PC-3 (cell line): ENCODE measurements at regions not wholly inside any gene's neighbourhood (a gene's known extent, or its start where the extent isn't known, plus 50 kb on each side); places are given as distances from the start of the nearest gene placed in this dataset.
"Not testable (repeated sequence)": the region's sequence is repeated elsewhere in the genome, so short reads cannot be mapped to it uniquely, and the experiment has no call there.

Experiments used
- ATAC-seq: fragments of 200-7000 bp; cut with Tn5 transposase; 2 replicates; pipeline ENCODE4 v1.9.1; 2020; ENCODE audit warnings: mild to moderate bottlenecking, moderate library complexity
- BruUV-seq: library from RNA; stranded (reverse); fragments of 400-500 nt; replicated peaks from 2 replicates; lab custom pipeline; 2021; lab: Mats Ljungman, UMichigan
- CTCF ChIA-PET: fragments of 300-600 bp; sonication (Branson Sonifier 250); formaldehyde crosslinking; loops from one replicate; lab custom pipeline; 2022; ENCODE audit warnings: antibody characterized with exemption; lab: Charles Lee
- POLR2A ChIA-PET: fragments of 300-600 bp; sonication (Branson Sonifier 250); formaldehyde crosslinking; loops from one replicate; lab custom pipeline; 2022; ENCODE audit warnings: antibody characterized with exemption; ENCODE audit not compliant: unreplicated experiment; lab: Charles Lee
- DNase-seq: peaks from one replicate; pipeline ENCODE4 v3.0.0-alpha.2; 2015
- H2AFZ ChIP-seq: fragments of 300-600 bp; sonication (generic); 2 replicates; pipeline ENCODE4 v1.6.0; 2016; ENCODE audit warnings: antibody characterized with exemption, low read length
- H3F3A ChIP-seq: fragments of 300-600 bp; sonication (generic); one replicate; pipeline ENCODE4 v1.6.0; 2017; ENCODE audit warnings: antibody characterized with exemption, low read length, control low read depth, mild to moderate bottlenecking; ENCODE audit not compliant: unreplicated experiment
- H3K27ac ChIP-seq: fragments of 300-600 bp; sonication (generic); 2 replicates; pipeline ENCODE4 v1.5.1; 2016; ENCODE audit warnings: mild to moderate bottlenecking, low read length
- H3K27me3 ChIP-seq: fragments of 300-600 bp; sonication (generic); 2 replicates; pipeline ENCODE4 v1.6.1; 2016; ENCODE audit warnings: low read length, mixed read lengths
- H3K36me3 ChIP-seq: fragments of 300-600 bp; sonication (generic); 2 replicates; pipeline ENCODE4 v1.6.1; 2016; ENCODE audit warnings: low read depth, mixed run types, low read length, mixed read lengths
- H3K4me1 ChIP-seq: fragments of 300-600 bp; sonication (generic); 2 replicates; pipeline ENCODE4 v1.5.1; 2016; ENCODE audit warnings: low read length; ENCODE audit not compliant: insufficient read depth
- H3K4me2 ChIP-seq: fragments of 300-600 bp; sonication (generic); 2 replicates; pipeline ENCODE4 v1.6.0; 2016; ENCODE audit warnings: low read length
- H3K4me3 ChIP-seq: fragments of 300-600 bp; sonication (generic); 2 replicates; pipeline ENCODE4 v1.5.1; 2016; ENCODE audit warnings: mild to moderate bottlenecking, low read length, mixed read lengths
- H3K79me2 ChIP-seq: fragments of 300-600 bp; sonication (generic); 2 replicates; pipeline ENCODE4 v1.6.1; 2017; ENCODE audit warnings: low read length, mixed read lengths
- H3K9ac ChIP-seq: fragments of 300-600 bp; sonication (generic); 2 replicates; pipeline ENCODE4 v1.6.0; 2016; ENCODE audit warnings: mild to moderate bottlenecking, low read length
- H3K9me2 ChIP-seq: fragments of 300-600 bp; sonication (generic); replicated peaks from 2 replicates; pipeline ENCODE4 v1.6.1; 2016; ENCODE audit warnings: mixed run types, low read length, mixed read lengths
- H3K9me3 ChIP-seq: fragments of 300-600 bp; sonication (generic); 2 replicates; pipeline ENCODE4 v1.6.1; 2016; ENCODE audit warnings: low read length, mixed read lengths
- H4K20me1 ChIP-seq: fragments of 300-600 bp; sonication (generic); 2 replicates; pipeline ENCODE4 v1.6.1; 2016; ENCODE audit warnings: low read length, mixed read lengths
- CTCF ChIP-seq: fragments of 300-600 bp; sonication (generic); conservative IDR thresholded peaks from 2 replicates; pipeline ENCODE4 v1.5.1; 2017; ENCODE audit warnings: antibody characterized with exemption, low read depth, mild to moderate bottlenecking, low read length
- EZH2 ChIP-seq: fragments of 300-600 bp; sonication (generic); IDR thresholded peaks from one replicate; pipeline ENCODE4 v1.6.1; 2017; ENCODE audit warnings: antibody characterized with exemption, mild to moderate bottlenecking, low read length; ENCODE audit not compliant: unreplicated experiment
- EZH2phosphoT487 ChIP-seq: fragments of 300-600 bp; sonication (generic); IDR thresholded peaks from 2 replicates; pipeline ENCODE4 v1.6.1; 2018; ENCODE audit warnings: mild to moderate bottlenecking, antibody characterized with exemption, low read length, borderline replicate concordance
- intact Hi-C: fragments of 100-400 bp; cut with micrococcal nuclease; formaldehyde crosslinking; loops from 2 replicates; pipeline ENCODE4 v1.9.0; 2023

GRCh38 chrX:1904663-1905218 lies 289.9 kb downstream of the ASMT start:
- ChIA-PET POLR2A (no interaction called here), CTCF (no interaction called here)
- H3K4me1 ChIP-seq, result peaks cover 17% of the 10 kb centered on the region
- DNase-seq (no peak), ATAC-seq (no peak)
- no peaks in the 10 kb centered on the region for H3K27me3 ChIP-seq
- H3K27ac ChIP-seq, result no peak overlapping the region
- no peak overlapping the region for H3K4me3 ChIP-seq
- intact Hi-C loops, result no loop called here
- no peak overlapping the region for H2AFZ ChIP-seq
- no TSS peak for BruUV-seq
- TF ChIP-seq EZH2phosphoT487, result no peak
- TF ChIP-seq EZH2, result no peak
- no peak for TF ChIP-seq CTCF
- peaks cover 4% of the 10 kb centered on the region for H3F3A ChIP-seq
- no peaks in the 10 kb centered on the region for H4K20me1 ChIP-seq
- no peaks in the 10 kb centered on the region for H3K9me3 ChIP-seq
- no peaks in the 10 kb centered on the region for H3K9me2 ChIP-seq
- no peaks in the 10 kb centered on the region for H3K79me2 ChIP-seq
- no peak overlapping the region for H3K4me2 ChIP-seq
- H3K9ac ChIP-seq, result no peak overlapping the region
- no peaks in the 10 kb centered on the region for H3K36me3 ChIP-seq

- intact Hi-C loops, result no loop called here
- no peak for DNase-seq
- POLR2A ChIA-PET, result no interaction called here
- Histone ChIP-seq H3K4me3 (no peak overlapping the region), H4K20me1 (no peaks in the 10 kb centered on the region), H3K9me3 (no peaks in the 10 kb centered on the region), H3K4me1 (peaks cover 17% of the 10 kb centered on the region), H3K27me3 (no peaks in the 10 kb centered on the region), H3K27ac (no peak overlapping the region), H2AFZ (no peak overlapping the region), H3F3A (peaks cover 4% of the 10 kb centered on the region), H3K79me2 (no peaks in the 10 kb centered on the region), H3K36me3 (no peaks in the 10 kb centered on the region), H3K4me2 (no peak overlapping the region), H3K9ac (no peak overlapping the region), H3K9me2 (no peaks in the 10 kb centered on the region)
- ATAC-seq, result no peak
- TF ChIP-seq EZH2phosphoT487, result no peak
- TF ChIP-seq EZH2, result no peak
- TF ChIP-seq CTCF, result no peak
- CTCF ChIA-PET, result no interaction called here
- BruUV-seq, result no TSS peak
Observed at GRCh38 chrX:1906028-1906427, 291.2 kb downstream of the ASMT start.

GRCh38 chrX:1908996-1909395 lies 294.1 kb downstream of the ASMT start:
- H3K79me2 ChIP-seq, BruUV-seq, H3K9me2 ChIP-seq, H3K4me3 ChIP-seq, H3K9me3 ChIP-seq, H3K36me3 ChIP-seq, H3K4me1 ChIP-seq, CTCF ChIA-PET, intact Hi-C loops, H3K9ac ChIP-seq, H3K27me3 ChIP-seq, H4K20me1 ChIP-seq, H3K4me2 ChIP-seq, ATAC-seq, H3F3A ChIP-seq, DNase-seq, H2AFZ ChIP-seq, H3K27ac ChIP-seq, POLR2A ChIA-PET: not testable (repeated sequence)
